HG03280 (cell line): ENCODE measurements at regions not wholly inside any gene's neighbourhood (a gene's known extent, or its start where the extent isn't known, plus 50 kb on each side); places are given as distances from the start of the nearest gene placed in this dataset.
A peak's percentile ranks its signal among the peaks of the same experiment; 100 is the strongest.

Experiments used
- ATAC-seq: cut with Tn5 transposase; IDR thresholded peaks from one replicate; pipeline ENCODE4 v1.9.1; 2021; ENCODE audit warnings: mild to moderate bottlenecking, moderate library complexity; ENCODE audit not compliant: unreplicated experiment

DNA sequence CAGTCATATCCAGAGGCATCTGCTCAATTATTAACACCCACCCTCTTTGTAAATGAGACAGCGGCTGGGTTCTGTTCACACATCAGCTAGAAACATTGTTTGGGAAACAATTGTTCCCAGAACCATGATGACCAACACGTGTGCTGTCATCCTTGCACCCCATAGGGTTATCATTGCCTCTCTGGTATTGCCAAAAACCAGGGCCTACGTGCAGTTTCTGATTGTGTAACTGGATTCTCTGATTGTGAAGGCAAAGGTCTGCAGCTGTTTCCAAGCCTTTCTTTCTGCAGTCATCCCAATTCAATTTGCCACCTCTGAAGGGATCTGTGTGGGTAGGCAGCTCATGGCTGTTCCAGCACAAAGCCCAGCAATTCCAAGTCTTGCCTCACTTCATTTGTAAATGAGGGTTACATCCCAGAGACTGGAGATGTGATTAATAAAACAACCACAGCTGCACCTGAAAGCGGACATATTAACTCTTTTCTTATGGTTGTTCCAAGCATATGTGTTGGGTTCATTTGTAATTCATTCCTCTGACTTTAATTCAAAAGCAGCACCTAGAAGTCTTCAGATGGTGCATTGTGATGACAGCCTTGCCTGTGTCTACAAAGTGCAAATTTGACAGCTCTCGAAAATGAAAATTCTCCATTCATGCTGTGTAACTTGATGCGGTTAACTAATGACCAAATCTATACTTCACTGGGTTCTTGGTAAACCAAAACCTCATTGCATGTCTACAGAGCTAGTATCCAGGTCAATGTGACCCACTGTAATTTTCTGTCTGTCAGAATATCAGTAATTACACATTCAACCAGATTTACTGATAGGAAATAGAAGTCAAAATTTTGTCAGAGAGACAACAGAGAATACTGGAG lies 66.6 kb downstream of the YIPF5 start:
- ATAC-seq: peak; percentile 54

DNA sequence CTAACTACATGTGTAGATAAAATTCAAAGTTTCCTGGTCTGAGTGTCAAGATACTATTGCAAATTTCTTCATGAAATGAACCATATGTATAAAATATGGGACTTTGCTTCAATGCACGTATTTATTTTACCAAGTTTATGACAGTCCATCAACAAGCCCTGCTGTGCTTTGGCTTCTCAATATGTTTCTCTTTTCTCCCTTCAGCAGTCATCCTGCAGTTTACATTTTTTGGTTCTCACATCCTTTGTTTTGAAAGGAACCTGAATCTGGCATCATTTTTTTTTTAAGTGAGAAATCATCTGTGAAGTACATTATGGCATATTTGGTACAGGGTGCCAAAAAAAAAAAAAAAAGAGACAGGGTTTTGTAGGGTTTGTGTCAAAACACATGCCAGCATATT lies 65.1 kb downstream of the YIPF5 start:
- ATAC-seq: no peak

DNA sequence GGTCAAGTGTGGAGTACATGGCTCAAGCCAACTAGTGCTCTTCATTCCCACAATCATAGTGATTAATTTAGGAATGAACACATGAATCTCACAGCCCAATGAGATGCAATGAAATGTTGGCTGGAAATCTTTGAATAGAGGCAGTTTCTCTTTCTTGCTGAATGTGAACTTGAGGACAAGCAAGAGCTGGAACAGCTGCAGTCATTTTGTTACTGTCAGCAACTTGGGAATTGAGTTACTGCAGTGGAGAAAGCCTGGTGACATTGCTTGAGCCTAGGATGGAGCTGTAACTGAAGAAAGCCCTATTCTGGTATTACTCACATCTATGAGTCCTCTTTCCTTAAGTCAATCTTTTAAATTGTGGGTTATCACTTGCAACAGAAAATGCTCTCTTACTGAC lies 62.3 kb downstream of the YIPF5 start:
- no peak for ATAC-seq
